GM19372 (cell line): ENCODE measurements at regions not wholly inside any gene's neighbourhood (a gene's known extent, or its start where the extent isn't known, plus 50 kb on each side); places are given as distances from the start of the nearest gene placed in this dataset.

Experiments
- ATAC-seq: cut with Tn5 transposase; IDR thresholded peaks from one replicate; pipeline ENCODE4 v1.9.1; 2021; ENCODE audit warnings: mild to moderate bottlenecking, low read depth, moderate library complexity; ENCODE audit not compliant: unreplicated experiment

- no peak for ATAC-seq
Observed at GRCh38 chr15:46177219-46177618, 542.4 kb downstream of the SQOR start.

- no peak for ATAC-seq
Observed at GRCh38 chr15:46178138-46178537, 543.3 kb downstream of the SQOR start.

- ATAC-seq = no peak
Observed at GRCh38 chr15:46207341-46207740, 572.5 kb downstream of the SQOR start.

GRCh38 chr15:46213551-46213950 lies 578.7 kb downstream of the SQOR start:
- ATAC-seq = no peak

GRCh38 chr15:46222826-46223225 lies 588.0 kb downstream of the SQOR start:
- ATAC-seq = no peak

- no peak for ATAC-seq
Observed at GRCh38 chr15:46229263-46229662, 594.4 kb downstream of the SQOR start.

- no peak for ATAC-seq
Observed at GRCh38 chr15:46231786-46232185, 597.0 kb downstream of the SQOR start.

GRCh38 chr15:46232471-46232870 lies 597.6 kb downstream of the SQOR start:
- no peak for ATAC-seq

- no peak for ATAC-seq
Observed at GRCh38 chr15:46242935-46243334, 608.1 kb downstream of the SQOR start.

- ATAC-seq = no peak
Observed at GRCh38 chr15:46251903-46252302, 617.1 kb downstream of the SQOR start.

GRCh38 chr15:46258056-46258455 lies 623.2 kb downstream of the SQOR start:
- ATAC-seq = no peak

GRCh38 chr15:46260937-46261336 lies 626.1 kb downstream of the SQOR start:
- no peak for ATAC-seq

- no peak for ATAC-seq
Observed at GRCh38 chr15:46265664-46266347, 631.0 kb downstream of the SQOR start.

GRCh38 chr15:46266661-46267060 lies 631.8 kb downstream of the SQOR start:
- ATAC-seq = no peak

GRCh38 chr15:46270481-46271147 lies 635.8 kb downstream of the SQOR start:
- ATAC-seq = no peak

GRCh38 chr15:46275701-46276100 lies 640.9 kb downstream of the SQOR start:
- ATAC-seq = no peak

GRCh38 chr15:46277451-46277850 lies 642.6 kb downstream of the SQOR start:
- ATAC-seq = no peak

GRCh38 chr15:46278062-46278461 lies 643.2 kb downstream of the SQOR start:
- ATAC-seq = no peak

- ATAC-seq = no peak
Observed at GRCh38 chr15:46278486-46279090, 643.8 kb downstream of the SQOR start.

- ATAC-seq = no peak
Observed at GRCh38 chr15:46280762-46281542, 646.1 kb downstream of the SQOR start.

GRCh38 chr15:46293550-46293949 lies 658.7 kb downstream of the SQOR start:
- no peak for ATAC-seq
